ENCODE measurements at regions not wholly inside any gene's neighbourhood (a gene's known extent, or its start where the extent isn't known, plus 50 kb on each side); places are given as distances from the start of the nearest gene placed in this dataset.
"Not testable (repeated sequence)": the region's sequence is repeated elsewhere in the genome, so short reads cannot be mapped to it uniquely, and the experiment has no call there.

DNA sequence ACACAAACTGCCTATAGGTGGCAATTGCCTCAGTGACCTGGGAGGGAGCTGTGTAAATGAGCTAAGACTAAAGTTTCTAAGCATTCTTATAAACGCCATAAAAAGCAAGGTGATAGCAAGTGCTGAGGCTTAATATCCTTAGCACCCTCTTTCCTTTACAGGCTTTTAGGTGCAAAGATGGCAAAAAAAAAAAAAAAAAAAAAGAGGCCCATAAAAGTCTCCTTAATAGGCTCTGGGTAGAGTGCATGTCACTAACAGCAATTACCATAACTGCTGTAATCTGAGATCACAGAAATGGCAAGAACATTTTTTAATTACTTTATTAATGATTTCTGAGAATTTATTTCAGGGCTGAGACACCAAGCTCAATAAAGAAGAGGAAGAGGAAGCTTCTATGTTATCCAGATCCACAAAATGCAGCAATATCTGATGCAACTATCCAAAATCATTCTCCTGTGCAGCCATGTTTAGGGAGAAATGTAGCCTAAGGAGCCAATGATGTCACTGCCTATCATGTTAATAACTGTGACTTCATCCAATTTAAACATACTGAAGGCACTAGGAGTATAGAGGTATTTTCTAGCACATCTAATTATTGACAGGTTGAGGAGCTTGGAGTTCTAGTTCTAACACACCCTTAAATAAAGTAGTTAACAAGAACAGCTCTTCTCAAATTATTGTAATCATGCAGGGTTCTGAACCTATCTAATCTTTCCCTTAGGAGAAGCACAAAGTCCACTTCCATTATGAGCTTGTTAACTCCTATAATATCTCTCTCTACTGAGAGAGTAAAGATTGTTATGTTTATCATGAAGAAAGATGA, 804.3 kb upstream of the ACVR2A start:
- DNase-seq, result no peak

DNA sequence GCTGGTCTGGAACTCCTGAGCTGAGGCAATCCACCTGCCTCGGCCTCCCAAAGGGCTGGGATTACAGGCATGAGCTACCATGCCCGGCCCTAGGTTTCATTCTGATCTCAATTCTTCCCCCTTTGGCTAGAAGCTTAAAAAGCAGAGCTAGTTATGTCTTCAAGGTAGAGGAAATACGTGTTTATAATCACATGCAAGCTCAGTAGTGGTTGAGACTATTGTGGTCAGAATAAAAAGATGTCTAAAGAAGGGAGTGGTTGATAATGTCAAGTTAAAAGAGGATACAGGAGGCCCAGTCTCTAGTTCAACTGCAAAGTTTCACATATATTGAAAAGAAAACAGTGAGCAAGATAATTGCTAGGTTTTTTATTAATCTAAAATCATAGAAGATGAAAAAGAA, 807.8 kb upstream of the ACVR2A start:
- DNase-seq, result no peak

DNA sequence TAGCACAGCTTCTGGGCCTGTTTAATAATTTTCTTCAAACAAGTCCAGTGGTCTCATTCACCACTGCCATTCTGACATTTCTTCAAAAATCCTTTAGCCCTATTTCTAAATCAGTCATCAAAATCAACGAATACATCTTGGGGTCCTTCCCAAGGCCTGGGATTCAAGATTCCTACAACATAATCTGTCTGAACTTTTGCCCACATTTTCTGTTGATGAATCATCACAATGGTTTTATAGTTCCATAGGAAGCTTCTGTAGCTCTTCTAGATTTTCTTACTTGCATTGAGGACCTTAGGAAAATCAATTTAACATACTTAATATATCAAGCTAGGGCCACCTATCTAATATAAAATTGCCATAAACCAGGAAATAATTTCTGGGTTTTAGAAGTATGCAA, 811.8 kb upstream of the ACVR2A start:
- DNase-seq, result no peak

DNA sequence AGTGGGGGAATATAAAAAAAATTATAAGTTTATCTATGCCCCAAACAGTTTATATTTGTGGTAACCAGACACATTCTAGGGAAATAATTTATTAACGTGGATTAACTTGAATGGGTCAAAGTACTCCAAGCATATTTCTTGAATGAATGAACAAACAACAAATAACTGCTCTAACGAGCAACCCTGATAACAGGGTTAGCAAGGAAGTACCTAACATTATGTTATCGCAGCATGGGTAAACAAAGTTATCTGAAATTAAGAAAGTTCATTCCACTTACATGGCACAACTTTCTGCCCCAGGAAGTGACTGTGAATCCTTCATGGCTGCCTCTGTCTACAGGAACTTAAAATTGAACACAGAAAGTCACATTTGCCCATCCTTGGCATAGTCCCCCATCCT, 812.9 kb upstream of the ACVR2A start:
- no peak for DNase-seq

DNA sequence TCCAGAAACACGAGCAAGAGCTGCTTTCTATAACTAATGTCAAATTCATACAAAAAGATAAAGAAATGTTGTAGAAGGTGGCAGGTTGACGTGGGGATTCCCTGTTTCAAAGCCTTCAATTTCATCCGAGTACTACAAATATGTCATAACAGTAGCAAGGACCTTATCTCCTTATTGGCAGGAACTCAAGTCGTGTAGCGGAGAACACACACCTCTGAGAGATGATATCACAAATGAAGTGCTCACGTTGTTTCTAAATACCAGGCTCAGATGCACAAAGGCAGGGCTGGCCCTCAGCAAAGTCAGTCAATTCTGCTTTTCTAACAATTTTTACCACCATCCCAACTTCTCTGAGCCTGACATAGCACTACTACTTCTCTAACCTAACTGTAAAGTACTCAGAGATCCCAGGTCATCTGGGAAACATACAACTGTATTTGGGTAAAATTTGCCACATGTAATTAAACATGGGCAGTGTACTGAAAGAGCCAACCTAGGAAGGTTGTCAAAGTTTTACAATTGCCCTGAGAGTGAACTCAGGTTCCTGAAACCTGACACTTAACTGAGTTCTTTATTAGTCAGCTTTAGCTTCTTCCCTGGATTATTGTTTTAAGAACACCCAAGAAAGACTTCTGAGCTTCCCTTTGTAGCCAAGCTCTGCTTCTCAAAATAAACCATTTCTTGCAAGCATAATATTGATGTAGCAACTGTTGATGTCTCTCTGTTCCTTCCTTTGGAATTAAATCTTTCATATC, 813.7 kb upstream of the ACVR2A start:
- no peak for DNase-seq

DNA sequence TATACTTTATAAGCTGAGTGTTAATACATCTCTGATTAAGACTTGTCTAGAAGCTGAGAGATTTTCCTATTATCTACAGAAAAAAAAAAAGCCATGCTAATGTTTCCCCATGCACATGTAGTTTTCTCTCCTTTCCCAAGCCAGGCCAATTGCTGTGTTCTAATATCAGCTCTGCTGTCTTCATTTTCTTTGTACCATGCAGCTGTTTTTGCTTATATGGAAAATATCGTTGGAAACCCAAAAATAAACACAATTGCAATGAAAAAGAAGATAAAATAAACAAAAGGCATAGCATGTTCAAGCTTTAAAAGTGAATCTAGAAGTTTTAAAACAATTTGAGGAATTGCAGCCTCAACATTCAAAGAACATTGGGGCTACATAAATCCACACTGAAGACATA, 817.4 kb upstream of the ACVR2A start:
- DNase-seq, result no peak

DNA sequence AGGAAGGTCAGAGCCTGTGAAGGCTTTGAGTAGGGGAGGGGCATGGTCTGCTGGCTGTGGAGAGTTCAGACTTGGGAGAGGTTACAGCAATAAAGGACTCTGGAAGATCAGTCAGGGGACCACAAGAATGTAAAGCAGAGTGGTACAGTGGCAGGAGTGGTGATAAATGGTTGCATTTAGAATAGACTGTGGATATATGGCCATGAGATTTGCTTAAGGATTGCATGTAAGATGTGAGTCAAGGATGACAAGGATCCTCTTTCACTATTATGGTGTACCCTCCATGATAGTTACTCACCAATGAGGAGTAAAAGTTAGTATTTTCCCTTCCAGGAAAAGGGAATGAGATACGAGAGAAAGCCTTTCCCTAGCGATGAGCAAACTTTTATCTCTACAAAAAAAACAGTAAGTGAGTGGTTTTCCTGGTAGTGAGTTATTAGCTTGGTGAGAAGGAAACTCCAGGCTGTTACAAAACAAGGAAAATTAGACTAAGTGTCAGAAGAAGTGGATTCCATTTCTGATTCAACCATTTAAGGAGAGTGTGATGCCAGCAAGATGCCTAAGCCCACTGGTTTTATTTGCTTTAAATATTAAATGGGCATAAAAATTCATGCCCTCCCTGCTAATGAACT, 818.0 kb upstream of the ACVR2A start:
- no peak for DNase-seq

DNA sequence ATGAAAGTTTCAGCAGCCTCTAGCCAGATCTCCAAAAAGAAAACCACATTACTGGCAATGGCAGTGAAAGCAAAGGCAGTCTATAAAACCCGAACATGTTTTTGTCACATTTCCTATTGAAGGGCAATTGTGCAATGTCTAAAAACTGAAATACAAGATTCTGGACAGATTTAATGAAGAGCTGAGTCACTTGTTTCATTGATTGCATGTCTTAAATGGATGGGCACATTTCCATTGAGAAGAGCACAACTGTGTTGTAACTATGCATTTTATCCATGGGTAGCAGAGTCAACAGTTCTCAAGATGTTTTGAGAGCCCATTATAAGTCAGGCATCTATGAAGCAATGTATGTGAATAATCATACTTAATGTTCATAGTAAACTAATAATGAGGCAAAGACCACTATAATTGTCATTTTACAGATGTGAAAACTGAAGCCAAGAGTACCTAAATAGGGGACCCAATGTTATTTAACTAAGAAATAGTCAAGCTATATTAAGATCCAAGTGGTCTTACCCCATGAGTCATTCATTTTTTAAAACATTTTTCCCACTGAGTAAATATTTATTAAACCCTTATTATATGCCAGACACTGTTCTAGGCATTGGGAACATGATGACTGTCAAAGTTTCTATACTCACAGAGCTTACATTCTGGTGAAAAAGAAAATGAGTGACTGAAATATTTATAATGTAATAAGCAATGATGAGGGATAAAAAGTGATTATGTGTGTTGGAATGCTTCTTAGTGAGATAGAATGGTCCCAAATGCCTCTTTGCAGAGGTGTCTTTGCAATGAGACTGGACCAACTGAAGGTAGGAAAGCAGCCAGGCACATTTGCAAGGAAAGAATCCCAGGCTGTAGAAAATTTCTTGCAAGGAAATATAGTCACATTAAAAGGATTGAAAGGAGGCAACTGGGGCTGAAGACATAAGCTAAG, 818.9 kb upstream of the ACVR2A start:
- DNase-seq, result no peak

DNA sequence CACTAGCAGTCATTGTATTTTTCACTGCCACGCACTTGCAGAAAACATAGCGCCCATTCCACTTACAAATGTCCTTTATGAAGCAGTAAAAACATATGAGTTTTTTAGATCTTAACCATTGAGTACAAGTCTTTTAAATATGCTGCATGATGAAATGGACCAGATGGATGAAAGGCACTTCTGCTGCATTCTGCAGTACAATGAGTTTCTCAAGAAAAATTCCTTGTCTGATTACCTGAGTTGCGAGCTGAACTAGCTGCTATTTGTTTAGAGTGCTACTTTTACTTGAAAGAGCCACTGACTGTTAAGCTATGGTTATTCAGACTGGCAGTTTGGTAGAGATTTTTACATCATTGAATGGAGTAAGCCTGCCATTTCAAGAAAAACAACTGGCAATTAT, 825.5 kb upstream of the ACVR2A start:
- no peak for DNase-seq

DNA sequence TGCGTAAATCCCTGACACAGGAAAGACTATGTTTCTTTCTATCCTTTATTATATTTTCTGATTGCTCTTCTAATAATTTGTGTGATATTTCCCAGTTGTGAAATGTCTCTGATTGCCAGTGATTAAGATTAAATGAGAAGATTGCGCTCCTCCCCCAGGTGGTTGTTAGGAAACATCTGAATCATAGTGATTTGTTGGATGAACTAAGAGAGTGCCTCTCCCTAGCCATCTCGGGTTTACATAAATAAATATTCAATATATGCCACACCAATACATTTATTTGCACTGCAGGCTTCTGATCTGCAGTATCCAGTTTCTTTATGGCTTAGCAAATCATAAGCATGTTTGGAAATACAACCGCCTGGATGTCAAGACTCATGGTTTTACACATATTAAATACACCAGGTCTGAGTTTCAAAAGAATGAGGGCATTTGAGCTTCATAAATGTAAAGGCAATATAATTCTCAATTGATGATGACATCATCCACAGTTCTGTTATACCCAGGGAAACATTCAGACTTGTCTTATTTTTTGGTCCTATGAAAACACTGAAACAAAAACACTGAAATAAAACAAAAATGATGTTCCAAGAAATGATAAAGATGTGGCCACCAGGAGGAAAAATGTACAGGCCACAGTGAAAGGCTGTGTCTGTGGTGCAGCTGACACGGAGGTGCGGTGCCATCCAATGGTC, 826.7 kb upstream of the ACVR2A start:
- DNase-seq, result no peak

DNA sequence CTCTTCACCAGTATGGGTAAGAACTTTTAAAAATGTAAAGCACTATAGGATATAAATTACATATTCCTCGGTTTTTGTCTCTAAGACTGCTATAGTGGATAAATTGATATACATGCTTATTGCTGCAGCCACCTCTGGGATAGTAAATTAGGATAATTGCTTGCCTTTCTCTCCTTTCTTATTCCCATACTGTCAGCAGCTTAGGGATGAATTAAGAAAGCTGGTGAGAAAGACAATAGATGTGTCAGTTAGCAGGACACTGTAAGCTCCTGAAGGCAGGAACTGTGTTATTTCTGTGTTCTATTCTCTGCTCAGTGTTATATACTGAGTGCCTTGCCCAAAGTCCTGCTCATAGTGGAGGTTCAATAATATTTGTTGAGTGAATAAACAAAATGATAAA, 828.6 kb upstream of the ACVR2A start:
- DNase-seq, result no peak

DNA sequence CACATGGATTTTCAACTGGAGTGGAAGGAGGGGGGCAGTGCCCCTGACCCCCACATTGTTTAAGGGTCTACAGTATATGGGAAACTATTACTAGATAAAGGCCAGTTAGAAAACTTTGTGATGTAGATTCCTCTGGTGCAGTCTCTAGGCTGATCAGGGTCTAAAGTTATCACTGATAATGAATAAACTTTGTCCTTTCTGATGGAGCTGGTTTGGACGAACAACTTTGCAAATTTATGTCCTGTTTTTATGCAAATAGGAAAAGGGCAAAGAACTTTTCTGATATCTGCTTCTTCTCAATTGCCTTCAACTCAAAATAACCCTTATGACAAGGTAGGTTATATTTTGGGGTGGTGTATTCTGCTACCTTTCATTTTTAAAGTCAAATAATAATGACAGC, 829.2 kb upstream of the ACVR2A start:
- no peak for DNase-seq

DNA sequence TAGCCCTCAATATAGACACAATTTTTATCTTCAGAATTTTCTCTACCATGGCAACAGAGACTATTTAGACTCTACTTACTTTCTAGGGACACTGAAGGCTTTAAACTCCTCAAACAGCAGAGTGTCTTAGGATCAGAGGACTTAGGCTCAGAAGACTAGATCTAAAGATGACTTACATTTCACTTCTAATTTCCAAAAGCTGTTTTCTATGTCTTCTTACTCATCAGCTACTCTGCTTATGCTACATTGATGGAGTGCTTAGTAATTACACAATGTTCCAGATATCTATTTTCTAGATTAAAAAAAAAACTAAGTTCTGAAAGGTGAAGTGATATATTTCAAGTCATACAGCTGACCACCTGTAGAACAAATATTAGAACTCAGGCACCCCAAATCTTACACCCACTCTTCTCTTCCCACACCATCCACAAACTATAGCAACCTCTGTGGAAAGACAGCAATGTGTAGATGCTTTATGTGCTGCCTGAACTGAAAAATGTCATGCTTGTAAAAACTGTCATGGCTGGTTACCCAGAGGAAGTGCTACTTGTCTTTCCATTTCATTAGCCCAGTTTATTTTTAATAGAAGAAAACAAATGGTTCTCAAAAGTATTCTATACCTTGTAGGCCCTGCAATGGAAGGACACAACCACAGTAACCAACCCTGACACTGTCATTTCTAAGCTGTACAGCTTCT, 831.0 kb upstream of the ACVR2A start:
- no peak for DNase-seq

DNA sequence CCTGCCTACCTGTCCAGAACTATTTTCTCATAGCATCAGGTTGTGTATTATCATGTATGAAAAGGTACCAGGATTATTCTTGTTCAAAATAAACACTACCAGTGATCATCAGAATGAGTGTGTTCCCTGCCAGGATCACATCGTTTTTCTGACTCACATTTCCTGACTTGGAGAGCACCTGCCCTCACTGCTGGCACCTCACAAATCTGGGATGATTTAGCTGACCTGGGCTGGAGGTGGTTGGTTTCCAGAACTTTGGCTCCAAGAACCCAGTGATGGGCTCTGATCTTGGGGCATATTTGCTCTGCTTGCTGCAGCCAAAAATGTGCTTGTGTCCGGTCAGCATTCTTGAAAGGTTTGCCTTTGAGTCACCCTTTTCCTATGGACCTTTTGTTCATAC, 836.3 kb upstream of the ACVR2A start:
- no peak for DNase-seq

DNA sequence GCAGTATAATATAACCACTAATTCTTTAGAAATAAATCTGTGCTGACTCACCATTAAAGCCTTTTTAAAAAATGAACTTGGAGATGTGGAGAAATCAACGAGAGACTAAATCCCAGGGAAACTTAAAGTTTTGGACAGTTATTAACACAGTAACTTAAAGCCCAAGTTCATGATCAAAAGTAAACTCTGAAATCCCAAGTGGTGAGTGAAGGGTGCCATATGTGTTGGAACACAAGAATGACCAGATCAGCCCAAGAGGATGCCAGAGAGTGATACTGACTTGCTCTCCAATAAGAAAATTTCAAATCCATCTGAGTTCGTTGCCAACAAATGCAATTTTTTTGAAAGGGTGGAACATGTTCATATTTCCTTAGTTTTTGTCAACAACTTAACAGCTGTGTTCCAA, 838.1 kb upstream of the ACVR2A start:
- no peak for DNase-seq

DNA sequence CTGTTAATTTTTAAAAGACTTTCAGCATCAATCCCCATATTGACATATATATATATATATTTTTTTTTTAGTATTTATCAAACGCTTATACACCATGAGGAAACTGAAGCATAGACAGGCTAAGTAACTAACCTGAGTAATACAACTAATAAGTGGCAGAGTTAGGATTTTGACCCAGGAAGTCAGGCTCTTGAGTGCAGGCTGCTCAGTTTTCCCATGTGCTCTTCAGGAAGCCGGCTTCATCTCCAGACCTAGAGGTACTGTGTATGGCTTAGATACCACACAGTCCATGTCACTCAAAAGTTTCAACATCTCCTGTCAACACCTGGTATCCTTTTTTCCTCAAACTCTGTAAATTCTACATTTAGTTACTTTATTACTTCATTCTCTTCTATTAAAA, 841.7 kb upstream of the ACVR2A start:
- DNase-seq, result no peak

DNA sequence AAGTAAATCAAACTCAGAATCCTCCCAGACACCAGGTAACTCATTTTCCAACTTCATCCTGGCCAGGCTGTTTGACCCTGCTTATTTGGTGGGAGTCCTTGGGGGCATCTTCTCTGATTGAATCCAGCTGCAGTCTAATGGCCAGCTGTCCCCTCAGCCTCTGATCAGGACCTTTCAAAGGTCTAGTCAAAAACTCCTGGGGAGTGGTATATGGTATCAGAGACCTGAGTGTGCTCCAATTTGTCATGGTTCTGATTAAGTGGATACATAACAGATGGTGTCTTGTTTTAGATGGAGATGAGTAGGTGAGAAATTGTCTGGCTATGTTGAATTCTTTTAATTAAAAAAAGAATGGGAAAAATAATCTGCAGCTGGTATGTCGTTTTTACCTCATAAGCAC, 842.6 kb upstream of the ACVR2A start:
- no peak for DNase-seq

DNA sequence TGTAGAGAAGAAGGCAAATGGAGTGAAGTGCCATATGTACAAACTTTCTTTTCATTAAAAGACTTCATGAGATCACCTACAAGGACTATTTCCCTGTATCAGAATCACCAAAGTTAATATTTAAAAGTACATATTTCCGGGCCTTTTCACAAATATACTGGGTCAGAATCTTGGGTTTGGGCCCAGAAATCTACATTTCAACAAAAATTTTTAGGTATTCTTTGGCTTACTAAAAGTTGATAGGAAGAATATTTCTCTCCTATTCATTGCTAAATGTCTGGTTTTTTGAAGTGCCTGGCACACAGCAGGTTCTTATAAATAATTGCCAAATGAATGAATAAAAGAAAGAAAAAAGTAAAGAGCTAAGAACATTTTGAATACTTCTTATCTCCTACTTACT, 843.8 kb upstream of the ACVR2A start:
- no peak for DNase-seq

DNA sequence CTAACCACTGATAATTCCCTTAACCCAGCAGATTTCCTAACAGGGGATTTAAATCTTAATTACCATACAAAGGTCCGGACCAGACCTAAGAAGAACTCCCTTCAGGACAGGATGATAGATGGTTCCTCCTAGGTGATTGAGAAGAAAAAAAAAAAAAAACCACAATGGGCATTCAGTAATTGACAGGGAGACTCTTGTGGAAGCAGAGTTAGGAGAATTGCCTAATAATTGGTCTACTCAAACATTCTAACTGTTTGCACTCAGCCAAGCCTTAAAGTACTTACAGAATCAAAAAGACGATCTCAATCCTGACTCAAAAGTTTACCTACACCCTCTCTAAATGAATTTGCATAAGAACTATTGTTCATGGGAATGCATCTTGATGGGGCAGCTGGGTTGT, 844.7 kb upstream of the ACVR2A start:
- not testable (repeated sequence) for DNase-seq

DNA sequence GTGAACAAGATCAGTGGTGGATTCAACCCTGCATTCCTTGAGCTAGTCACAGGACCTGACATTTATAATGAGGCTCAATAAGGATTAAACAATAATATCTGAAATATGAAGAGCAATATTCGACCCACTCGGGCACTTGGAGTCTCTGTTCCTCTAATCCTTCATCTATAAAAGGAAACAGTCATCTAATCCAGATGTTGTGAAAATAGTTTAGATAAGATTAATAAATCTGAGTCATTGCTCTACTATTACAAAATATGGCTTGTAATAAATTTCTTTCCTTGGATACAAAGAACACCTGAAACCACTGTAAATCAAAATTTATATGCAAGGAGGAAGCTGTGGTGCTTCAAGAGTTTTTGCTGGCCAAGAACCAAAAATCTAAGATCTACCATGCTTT, 846.9 kb upstream of the ACVR2A start:
- no peak for DNase-seq

DNA sequence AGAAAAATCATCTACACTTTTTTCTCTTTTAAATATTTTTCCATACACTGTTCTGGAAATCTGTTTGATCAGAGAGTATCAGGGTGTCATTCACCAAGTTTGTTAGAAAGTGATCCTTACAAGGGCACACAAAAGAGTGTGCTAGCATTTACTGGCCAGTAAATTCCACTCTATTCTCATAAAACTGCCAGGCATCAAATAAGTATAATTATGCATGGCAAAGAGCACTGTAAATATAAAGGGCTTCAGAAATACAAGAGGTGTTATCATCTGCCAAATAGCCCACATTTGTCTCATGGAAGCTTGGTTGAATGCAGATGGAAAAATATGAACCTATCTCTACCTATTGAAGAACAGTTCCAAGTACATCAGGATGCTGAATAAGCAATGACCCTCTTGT, 847.3 kb upstream of the ACVR2A start:
- no peak for DNase-seq

DNA sequence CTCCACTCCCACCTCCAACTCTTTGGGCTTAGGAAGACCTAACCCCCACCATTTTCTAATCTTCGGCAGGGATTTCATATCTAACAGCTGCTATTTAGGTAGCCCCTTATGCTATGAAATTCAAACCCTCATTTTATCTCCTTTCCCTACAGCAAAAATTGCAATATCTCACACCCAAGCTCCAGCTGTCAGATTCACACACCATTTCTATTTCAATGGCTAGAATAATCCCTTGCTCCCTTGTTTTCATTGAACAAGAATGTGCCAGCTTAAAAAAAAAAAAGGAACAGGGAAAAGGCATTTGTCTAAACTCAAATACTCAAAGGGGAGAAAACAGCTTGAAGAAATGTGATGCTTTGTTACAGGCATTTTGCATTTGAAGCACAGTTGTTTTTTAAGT, 850.6 kb upstream of the ACVR2A start:
- no peak for DNase-seq

Measured in CD4-positive, alpha-beta T cell treated with Interleukin-21 for 1 hour (primary cell).